ENCODE measurements at regions not wholly inside any gene's neighbourhood (a gene's known extent, or its start where the extent isn't known, plus 50 kb on each side); places are given as distances from the start of the nearest gene placed in this dataset.
A peak's percentile ranks its signal among the peaks of the same experiment; 100 is the strongest.
"Not testable (repeated sequence)": the region's sequence is repeated elsewhere in the genome, so short reads cannot be mapped to it uniquely, and the experiment has no call there.

GRCh38 chr7:73154586-73155038, 68.8 kb upstream of the SPDYE9 start:
- not testable (repeated sequence) for H3K4me1 ChIP-seq, H3K9ac ChIP-seq, H3K36me3 ChIP-seq, H3K27me3 ChIP-seq, H3K9me3 ChIP-seq, H3K27ac ChIP-seq, H3K4me2 ChIP-seq, H4K20me1 ChIP-seq
- H3K4me3 ChIP-seq = peak overlapping the region; percentile 62

GRCh38 chr7:73153921-73154585, 68.2 kb upstream of the SPDYE9 start:
- H3K4me3 ChIP-seq = peak overlapping the region; percentile 62; the same call in 1 of the 2 replicates
- H3K9ac ChIP-seq, H4K20me1 ChIP-seq, H3K4me1 ChIP-seq, H3K9me3 ChIP-seq, H3K27ac ChIP-seq, H3K4me2 ChIP-seq, H3K27me3 ChIP-seq, H3K36me3 ChIP-seq: not testable (repeated sequence)

- not testable (repeated sequence) for H3K4me2 ChIP-seq, H3K27ac ChIP-seq, H3K9me3 ChIP-seq, H3K9ac ChIP-seq, H3K36me3 ChIP-seq, H3K4me3 ChIP-seq, H3K4me1 ChIP-seq, H3K27me3 ChIP-seq, H4K20me1 ChIP-seq
Measured at GRCh38 chr7:73148570-73148969, 62.7 kb upstream of the SPDYE9 start.

GRCh38 chr7:73147681-73148080, 61.8 kb upstream of the SPDYE9 start:
- H4K20me1 ChIP-seq, H3K4me1 ChIP-seq, H3K27ac ChIP-seq, H3K9me3 ChIP-seq, H3K4me3 ChIP-seq, H3K27me3 ChIP-seq, H3K4me2 ChIP-seq, H3K36me3 ChIP-seq, H3K9ac ChIP-seq: not testable (repeated sequence)

- H3K4me1 ChIP-seq, H3K4me2 ChIP-seq, H3K4me3 ChIP-seq, H3K9ac ChIP-seq, H3K9me3 ChIP-seq, H3K36me3 ChIP-seq, H4K20me1 ChIP-seq, H3K27me3 ChIP-seq, H3K27ac ChIP-seq: not testable (repeated sequence)
Measured at GRCh38 chr7:73143993-73144392, 58.2 kb upstream of the SPDYE9 start.

- not testable (repeated sequence) for H3K36me3 ChIP-seq, H3K4me3 ChIP-seq, H3K27me3 ChIP-seq, H4K20me1 ChIP-seq, H3K4me2 ChIP-seq, H3K9ac ChIP-seq, H3K27ac ChIP-seq, H3K9me3 ChIP-seq, H3K4me1 ChIP-seq
Measured at GRCh38 chr7:73137922-73138321, 52.1 kb upstream of the SPDYE9 start.

Data from BLaER1 (cell line).